ENCODE measurements at regions not wholly inside any gene's neighbourhood (a gene's known extent, or its start where the extent isn't known, plus 50 kb on each side); places are given as distances from the start of the nearest gene placed in this dataset.

- TF ChIP-seq CTCF (IDR thresholded peaks at IDR 0.05), result no peak
- TF ChIP-seq POLR2AphosphoS5 (IDR thresholded peaks at IDR 0.05), result no peak
- TF ChIP-seq POLR2A (IDR thresholded peaks at IDR 0.05), result no peak
- no peak for TF ChIP-seq EP300 (IDR thresholded peaks at IDR 0.05)
Observed at GRCh38 chr11:41826085-41826484, 366.6 kb upstream of the LRRC4C start.

Data from suprapubic skin (tissue), 4 donors.